ENCODE measurements at regions not wholly inside any gene's neighbourhood (a gene's known extent, or its start where the extent isn't known, plus 50 kb on each side); places are given as distances from the start of the nearest gene placed in this dataset.

DNA sequence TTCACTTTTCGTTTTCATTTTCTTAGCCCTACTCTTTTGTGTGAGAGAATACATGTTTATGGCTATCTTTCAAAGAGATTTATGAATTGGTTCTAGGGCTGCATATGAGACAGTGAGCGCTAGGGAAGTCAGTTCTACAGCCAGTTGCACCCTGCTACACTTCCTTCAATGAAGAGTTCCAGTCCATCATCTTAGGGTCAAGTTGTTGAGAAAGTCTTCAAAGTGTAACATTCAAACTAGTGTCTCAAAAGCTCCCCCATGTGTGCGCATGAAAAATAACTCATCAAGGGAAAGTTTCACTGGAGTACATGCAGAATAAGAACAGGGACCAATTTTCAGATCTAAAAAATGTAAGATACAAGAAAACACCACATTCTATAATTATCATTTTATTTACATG, 317.2 kb downstream of the DEPDC1B start:
- TF ChIP-seq EZH2phosphoT487 (IDR thresholded peaks at IDR 0.05; ENCODE audit: insufficient read depth, low read depth) = no peak
- TF ChIP-seq EZH2 (IDR thresholded peaks at IDR 0.05; ENCODE audit: insufficient read depth, poor library complexity, severe bottlenecking) = no peak

Data from GM23248 (cell line).